Renal cortical epithelial cell (primary cell): ENCODE measurements at regions not wholly inside any gene's neighbourhood (a gene's known extent, or its start where the extent isn't known, plus 50 kb on each side); places are given as distances from the start of the nearest gene placed in this dataset.
"Not testable (repeated sequence)": the region's sequence is repeated elsewhere in the genome, so short reads cannot be mapped to it uniquely, and the experiment has no call there.

Experiments used
- DNase-seq: peaks from one replicate; pipeline ENCODE4 v3.0.0-alpha.2; 2011; ENCODE audit warnings: low read depth

- peak; percentile 51 for DNase-seq
Measured at GRCh38 chr12:89779090-89779489, 70.5 kb upstream of the ATP2B1 start.

- no peak for DNase-seq
Measured at GRCh38 chr12:89777733-89778379, 69.2 kb upstream of the ATP2B1 start.

DNA sequence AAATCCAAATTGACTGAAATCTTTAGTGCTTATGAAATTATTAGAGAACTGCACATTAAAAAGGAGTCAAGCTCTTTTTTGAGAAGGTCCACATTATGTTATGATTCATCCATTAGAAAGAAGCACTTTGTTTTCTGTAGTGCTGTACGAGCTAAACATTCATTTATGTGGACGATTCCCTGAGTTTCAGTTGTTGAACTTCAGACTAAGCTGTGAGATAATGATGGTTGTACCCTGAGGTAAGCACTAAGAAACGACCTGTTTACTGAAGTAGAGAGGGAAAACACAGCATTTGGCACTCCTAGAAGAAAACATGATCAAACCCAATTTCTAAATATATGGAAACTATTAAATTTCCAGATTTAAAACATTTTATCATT lies 67.3 kb upstream of the ATP2B1 start:
- peak; percentile 70 for DNase-seq

DNA sequence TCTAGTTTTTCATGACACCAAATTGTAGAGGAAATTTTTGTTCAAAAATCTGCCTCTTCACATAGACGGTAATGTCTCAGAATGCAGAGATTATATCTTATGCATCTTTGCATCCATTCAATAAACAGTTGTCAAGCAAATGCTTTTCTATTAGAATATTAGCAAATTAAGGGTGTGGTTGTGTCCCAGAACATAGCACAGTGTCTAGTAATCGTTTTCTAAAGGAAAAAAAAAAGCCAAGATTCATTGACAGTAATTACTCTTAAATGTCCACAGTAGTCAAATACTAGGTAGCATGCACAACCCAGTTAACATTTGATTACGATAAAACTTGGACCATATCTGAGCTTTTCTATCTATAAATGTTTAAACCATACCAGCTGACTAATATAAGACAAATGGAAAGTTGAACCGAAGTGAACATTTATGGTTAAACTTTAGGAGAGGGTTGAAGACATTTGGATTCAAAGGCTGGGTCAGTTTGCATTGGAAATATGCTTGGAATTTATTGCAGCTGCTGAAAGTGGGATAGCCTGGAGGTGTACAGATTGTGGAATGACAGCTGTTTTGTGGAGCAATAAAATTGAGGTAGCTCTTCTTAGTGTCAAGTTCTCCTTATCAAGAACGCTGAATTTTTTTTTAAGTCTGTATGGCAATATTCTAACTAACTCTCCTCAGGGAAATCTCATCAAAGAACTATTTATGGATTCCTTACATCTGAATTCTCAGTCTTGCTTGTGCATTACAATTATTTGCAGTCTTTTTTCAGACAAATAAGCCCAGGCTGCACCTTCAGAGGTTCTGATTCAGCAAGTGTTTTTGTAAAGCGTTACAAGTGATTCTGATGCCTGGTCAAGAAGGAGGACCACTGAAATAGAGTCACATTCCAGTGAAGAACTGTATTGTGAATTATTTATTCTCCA lies 66.7 kb upstream of the ATP2B1 start:
- peak; percentile 91 for DNase-seq

DNA sequence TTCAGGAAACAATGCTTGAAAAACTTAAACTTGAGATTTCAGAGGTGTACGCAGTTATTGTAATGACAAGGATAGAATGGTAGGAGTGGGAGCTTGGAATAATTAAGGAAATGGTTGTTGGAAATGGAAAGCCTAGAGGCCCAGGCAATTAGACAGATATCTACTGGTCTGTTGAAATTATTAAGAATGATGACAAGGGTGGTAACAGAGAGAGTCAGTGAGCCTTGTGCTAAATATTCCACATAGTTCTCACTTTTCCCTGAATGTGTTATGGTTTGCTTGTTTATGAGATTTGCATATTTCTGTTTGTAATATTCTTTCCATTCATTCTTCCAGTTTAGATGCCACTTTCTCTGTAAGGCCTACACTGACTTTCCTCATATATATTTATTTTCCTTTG lies 66.0 kb upstream of the ATP2B1 start:
- no peak for DNase-seq

GRCh38 chr12:89770391-89770790 lies 61.8 kb upstream of the ATP2B1 start:
- DNase-seq = peak; percentile 23

- no peak for DNase-seq
Measured at GRCh38 chr12:89769483-89769818, 60.8 kb upstream of the ATP2B1 start.

GRCh38 chr12:89768586-89769482 lies 60.2 kb upstream of the ATP2B1 start:
- DNase-seq = peak; percentile 99

GRCh38 chr12:89765959-89766824 lies 57.6 kb upstream of the ATP2B1 start:
- DNase-seq = no peak

DNA sequence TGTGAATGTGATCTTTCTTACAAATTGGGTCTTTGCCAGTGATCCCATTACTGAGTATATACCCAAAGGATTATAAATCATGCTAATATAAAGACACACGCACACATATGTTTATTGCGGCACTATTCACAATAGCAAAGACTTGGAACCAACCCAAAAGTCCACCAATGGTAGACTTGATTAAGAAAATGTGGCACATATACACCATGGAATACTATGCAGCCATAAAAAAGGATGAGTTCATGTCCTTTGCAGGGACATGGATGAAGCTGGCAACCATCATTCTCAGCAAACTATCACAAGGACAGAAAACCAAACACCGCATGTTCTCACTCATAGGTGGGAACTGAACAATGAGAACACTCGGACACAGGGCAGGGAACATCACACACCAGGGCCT lies 55.5 kb upstream of the ATP2B1 start:
- DNase-seq = not testable (repeated sequence)

GRCh38 chr12:89762498-89763170 lies 54.0 kb upstream of the ATP2B1 start:
- DNase-seq = no peak

DNA sequence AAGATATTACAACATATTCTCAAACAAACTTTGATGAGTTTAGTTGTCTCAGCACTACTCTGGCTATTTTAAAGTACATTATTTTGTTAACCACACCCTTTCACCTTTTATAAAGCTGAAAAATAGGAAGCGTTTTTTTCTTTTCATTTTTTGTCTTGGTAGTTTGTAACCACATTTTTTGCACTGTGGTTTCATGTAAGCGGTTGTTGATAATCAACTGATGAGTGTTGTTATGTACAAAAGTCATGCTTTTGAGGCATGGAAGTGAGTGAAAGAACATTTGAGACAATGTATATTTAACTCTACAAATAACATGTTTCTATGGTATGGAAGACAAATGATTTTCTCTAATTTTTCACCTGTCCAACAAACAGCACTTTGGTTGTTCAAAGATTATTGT lies 52.1 kb upstream of the ATP2B1 start:
- no peak for DNase-seq
